Glutamatergic neuron (in vitro differentiated cells): ENCODE measurements at regions not wholly inside any gene's neighbourhood (a gene's known extent, or its start where the extent isn't known, plus 50 kb on each side); places are given as distances from the start of the nearest gene placed in this dataset.

Experiments
- DNase-seq: peaks from one replicate; pipeline ENCODE4 v3.0.0; 2022
- H3K27ac Mint-ChIP-seq: one replicate; pipeline ENCODE4 v1.8.0; 2020; ENCODE audit warnings: mild to moderate bottlenecking, mixed read lengths, inconsistent platforms; ENCODE audit not compliant: unreplicated experiment
- H3K27me3 Mint-ChIP-seq: one replicate; pipeline ENCODE4 v1.8.0; 2020; ENCODE audit warnings: mild to moderate bottlenecking, moderate library complexity, mixed read lengths, inconsistent platforms; ENCODE audit not compliant: unreplicated experiment
- H3K36me3 Mint-ChIP-seq: one replicate; pipeline ENCODE4 v1.8.0; 2020; ENCODE audit warnings: mild to moderate bottlenecking, mixed read lengths, inconsistent platforms; ENCODE audit not compliant: unreplicated experiment
- H3K4me1 Mint-ChIP-seq: one replicate; pipeline ENCODE4 v1.8.0; 2020; ENCODE audit warnings: mild to moderate bottlenecking, low read depth, mixed read lengths, inconsistent platforms; ENCODE audit not compliant: unreplicated experiment
- H3K4me3 Mint-ChIP-seq: one replicate; pipeline ENCODE4 v1.8.0; 2020; ENCODE audit warnings: mild to moderate bottlenecking, mixed read lengths, inconsistent platforms; ENCODE audit not compliant: unreplicated experiment
- H3K9me3 Mint-ChIP-seq: one replicate; pipeline ENCODE4 v1.8.0; 2020; ENCODE audit warnings: mild to moderate bottlenecking, moderate library complexity, mixed read lengths, inconsistent platforms; ENCODE audit not compliant: unreplicated experiment
- TF ChIP-seq, protein P1 (sequence below): fragments of 200-600 bp; sonication (generic); IDR thresholded peaks from one replicate; pipeline ENCODE4 v1.5.0; 2021; ENCODE audit not compliant: partially characterized antibody, unreplicated experiment

DNA sequence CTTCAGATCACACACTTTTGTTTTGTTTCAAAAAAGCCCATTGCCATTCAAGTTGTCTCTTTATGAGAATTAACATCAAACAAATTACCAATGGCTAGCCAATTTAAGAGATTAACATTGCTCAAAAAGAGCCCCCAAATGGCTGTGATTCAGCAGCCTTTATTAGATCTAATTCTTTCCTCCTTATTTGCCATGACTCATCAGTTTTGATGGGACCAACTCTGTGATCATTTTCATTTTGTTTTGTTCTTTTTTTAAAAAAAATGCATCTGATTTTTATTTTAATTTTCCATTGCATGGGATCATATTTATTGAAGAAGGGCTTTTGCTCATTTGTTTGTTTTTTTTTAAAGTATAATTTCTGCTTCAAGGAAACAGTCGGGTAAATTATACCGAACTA lies 161.6 kb upstream of the FRMPD4 start:
- H3K9me3 Mint-ChIP-seq: no peaks in the 10 kb centered on the region
- no peak overlapping the region for H3K27ac Mint-ChIP-seq
- TF ChIP-seq, protein P1, sequence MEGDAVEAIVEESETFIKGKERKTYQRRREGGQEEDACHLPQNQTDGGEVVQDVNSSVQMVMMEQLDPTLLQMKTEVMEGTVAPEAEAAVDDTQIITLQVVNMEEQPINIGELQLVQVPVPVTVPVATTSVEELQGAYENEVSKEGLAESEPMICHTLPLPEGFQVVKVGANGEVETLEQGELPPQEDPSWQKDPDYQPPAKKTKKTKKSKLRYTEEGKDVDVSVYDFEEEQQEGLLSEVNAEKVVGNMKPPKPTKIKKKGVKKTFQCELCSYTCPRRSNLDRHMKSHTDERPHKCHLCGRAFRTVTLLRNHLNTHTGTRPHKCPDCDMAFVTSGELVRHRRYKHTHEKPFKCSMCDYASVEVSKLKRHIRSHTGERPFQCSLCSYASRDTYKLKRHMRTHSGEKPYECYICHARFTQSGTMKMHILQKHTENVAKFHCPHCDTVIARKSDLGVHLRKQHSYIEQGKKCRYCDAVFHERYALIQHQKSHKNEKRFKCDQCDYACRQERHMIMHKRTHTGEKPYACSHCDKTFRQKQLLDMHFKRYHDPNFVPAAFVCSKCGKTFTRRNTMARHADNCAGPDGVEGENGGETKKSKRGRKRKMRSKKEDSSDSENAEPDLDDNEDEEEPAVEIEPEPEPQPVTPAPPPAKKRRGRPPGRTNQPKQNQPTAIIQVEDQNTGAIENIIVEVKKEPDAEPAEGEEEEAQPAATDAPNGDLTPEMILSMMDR: no peak
- no peak overlapping the region for H3K4me3 Mint-ChIP-seq
- peaks cover 3% of the 10 kb centered on the region for H3K4me1 Mint-ChIP-seq
- no peak for DNase-seq
- H3K36me3 Mint-ChIP-seq: no peaks in the 10 kb centered on the region
- no peaks in the 10 kb centered on the region for H3K27me3 Mint-ChIP-seq

DNA sequence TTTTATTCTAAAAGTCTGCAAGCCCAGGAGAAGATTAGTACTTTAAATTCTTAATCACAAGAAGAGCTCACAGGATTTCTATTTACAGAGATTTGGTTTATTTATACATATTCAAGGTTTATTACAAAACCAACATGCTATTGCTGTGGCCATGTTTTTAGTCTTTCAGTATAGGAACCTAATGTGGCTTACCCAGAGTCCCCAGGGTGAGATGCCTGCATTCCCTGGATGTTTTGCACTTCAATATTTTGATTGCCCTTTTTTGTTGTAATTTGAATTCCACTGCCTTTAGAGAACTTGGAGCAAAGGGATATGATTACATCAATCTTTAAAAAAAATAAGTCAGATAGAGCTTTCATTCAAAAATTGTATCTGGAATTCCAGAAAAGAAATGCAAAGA lies 146.0 kb upstream of the FRMPD4 start:
- Mint-ChIP-seq H3K27ac (no peak overlapping the region), H3K36me3 (no peaks in the 10 kb centered on the region), H3K9me3 (peaks cover 1% of the 10 kb centered on the region), H3K4me1 (no peaks in the 10 kb centered on the region), H3K27me3 (no peaks in the 10 kb centered on the region), H3K4me3 (no peak overlapping the region)
- no peak for DNase-seq
- TF ChIP-seq, protein P1: no peak

DNA sequence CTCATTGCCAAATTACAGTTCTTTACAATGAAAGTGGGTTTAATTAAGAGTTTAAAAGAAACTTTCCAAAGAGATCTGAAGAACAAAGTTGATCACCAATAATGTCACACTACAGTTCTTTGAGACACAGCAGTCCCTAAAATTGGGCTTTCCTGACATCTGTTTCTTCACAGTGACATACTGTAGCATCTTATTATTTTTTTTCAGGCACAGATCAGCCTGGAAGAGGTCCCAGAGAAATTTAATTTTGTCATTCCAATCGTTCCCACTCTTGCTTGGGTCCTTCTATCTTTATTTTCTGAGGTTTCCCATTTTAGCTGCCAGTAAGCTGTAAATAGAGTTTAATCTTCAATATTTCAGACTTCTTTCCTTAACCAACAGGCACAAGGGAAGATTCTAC lies 143.1 kb upstream of the FRMPD4 start:
- TF ChIP-seq, protein P1: no peak
- Mint-ChIP-seq H3K9me3 (no peaks in the 10 kb centered on the region), H3K36me3 (no peaks in the 10 kb centered on the region), H3K27ac (no peak overlapping the region), H3K27me3 (no peaks in the 10 kb centered on the region), H3K4me1 (no peaks in the 10 kb centered on the region), H3K4me3 (no peak overlapping the region)
- no peak for DNase-seq

DNA sequence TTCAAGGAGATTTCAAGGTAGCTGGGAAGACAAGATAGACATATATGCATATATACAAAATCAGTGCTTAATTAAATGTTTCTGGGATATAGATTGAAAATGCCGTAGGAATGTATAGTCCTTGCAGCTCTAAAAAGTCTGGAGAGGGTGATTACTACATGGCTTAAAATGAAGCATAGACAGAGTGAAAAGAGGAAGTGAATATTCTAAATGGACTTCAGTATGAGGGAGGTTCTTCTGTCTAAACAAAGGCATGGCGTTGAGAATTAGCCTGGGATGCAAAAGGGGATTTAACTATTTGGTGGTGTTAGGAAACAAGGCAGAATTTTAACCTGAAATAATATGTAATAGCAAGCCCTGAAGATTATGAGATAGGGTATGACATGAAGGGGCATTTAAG lies 141.5 kb upstream of the FRMPD4 start:
- H3K27me3 Mint-ChIP-seq: no peaks in the 10 kb centered on the region
- H3K27ac Mint-ChIP-seq: no peak overlapping the region
- DNase-seq: no peak
- no peaks in the 10 kb centered on the region for H3K4me1 Mint-ChIP-seq
- H3K4me3 Mint-ChIP-seq: no peak overlapping the region
- TF ChIP-seq, protein P1: no peak
- H3K9me3 Mint-ChIP-seq: no peaks in the 10 kb centered on the region
- H3K36me3 Mint-ChIP-seq: no peaks in the 10 kb centered on the region

DNA sequence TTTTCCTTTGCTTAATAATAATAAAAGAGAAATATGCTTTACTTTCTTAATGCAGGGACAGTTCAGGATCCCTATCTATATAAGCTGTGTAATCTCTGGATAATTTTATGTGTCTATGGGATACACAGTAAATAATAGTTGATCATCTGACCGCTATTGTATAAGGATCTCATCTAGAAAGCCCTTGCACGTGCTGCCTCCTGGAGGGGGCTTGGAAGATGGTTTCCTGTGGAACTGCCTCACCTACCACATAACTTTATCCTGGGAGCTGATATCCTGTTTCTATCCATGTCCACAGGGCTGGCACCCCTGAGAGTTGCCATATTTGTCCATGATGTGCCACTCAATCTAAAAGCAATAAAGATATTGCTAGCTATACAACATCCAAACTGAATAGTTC lies 139.3 kb upstream of the FRMPD4 start:
- H3K27ac Mint-ChIP-seq: no peak overlapping the region
- H3K9me3 Mint-ChIP-seq: no peaks in the 10 kb centered on the region
- no peaks in the 10 kb centered on the region for H3K27me3 Mint-ChIP-seq
- H3K4me1 Mint-ChIP-seq: no peaks in the 10 kb centered on the region
- TF ChIP-seq, protein P1: no peak
- H3K4me3 Mint-ChIP-seq: no peak overlapping the region
- no peak for DNase-seq
- H3K36me3 Mint-ChIP-seq: no peaks in the 10 kb centered on the region
